ENCODE measurements at regions not wholly inside any gene's neighbourhood (a gene's known extent, or its start where the extent isn't known, plus 50 kb on each side); places are given as distances from the start of the nearest gene placed in this dataset.

- Histone ChIP-seq H4K20me1 (ENCODE audit: low read length) (no peaks in the 10 kb centered on the region), H3F3A (ENCODE audit: low read length, unreplicated experiment) (no peaks in the 10 kb centered on the region), H3K27me3 (ENCODE audit: low read length) (peaks cover 19% of the 10 kb centered on the region), H3K9me2 (replicated peaks; ENCODE audit: low read length) (no peaks in the 10 kb centered on the region), H3K27ac (ENCODE audit: low read length) (no peak overlapping the region), H3K36me3 (ENCODE audit: low read depth, low read length) (no peaks in the 10 kb centered on the region), H3K4me2 (ENCODE audit: low read length) (no peak overlapping the region), H3K4me3 (ENCODE audit: low read length) (no peak overlapping the region), H3K4me1 (ENCODE audit: insufficient read depth, low read length) (no peaks in the 10 kb centered on the region), H3K79me2 (ENCODE audit: low read length) (no peaks in the 10 kb centered on the region), H3K9ac (ENCODE audit: low read length) (no peak overlapping the region), H3K9me3 (ENCODE audit: low read length) (no peaks in the 10 kb centered on the region), H2AFZ (ENCODE audit: low read length) (no peak overlapping the region)
- no peak for ATAC-seq
- CTCF ChIA-PET = no interaction called here
- POLR2A ChIA-PET (ENCODE audit: unreplicated experiment) = interaction anchor here (0.5 kb wide), 1 partner anchor 288 kb away, joined by 5 read pairs; no protein-coding TSS in a partner anchor
- TF ChIP-seq EZH2phosphoT487 (IDR thresholded peaks at IDR 0.05; ENCODE audit: borderline replicate concordance, low read length) (no peak), EZH2 (IDR thresholded peaks at IDR 0.05; ENCODE audit: low read length, unreplicated experiment) (no peak)
- TF ChIP-seq, protein P1, sequence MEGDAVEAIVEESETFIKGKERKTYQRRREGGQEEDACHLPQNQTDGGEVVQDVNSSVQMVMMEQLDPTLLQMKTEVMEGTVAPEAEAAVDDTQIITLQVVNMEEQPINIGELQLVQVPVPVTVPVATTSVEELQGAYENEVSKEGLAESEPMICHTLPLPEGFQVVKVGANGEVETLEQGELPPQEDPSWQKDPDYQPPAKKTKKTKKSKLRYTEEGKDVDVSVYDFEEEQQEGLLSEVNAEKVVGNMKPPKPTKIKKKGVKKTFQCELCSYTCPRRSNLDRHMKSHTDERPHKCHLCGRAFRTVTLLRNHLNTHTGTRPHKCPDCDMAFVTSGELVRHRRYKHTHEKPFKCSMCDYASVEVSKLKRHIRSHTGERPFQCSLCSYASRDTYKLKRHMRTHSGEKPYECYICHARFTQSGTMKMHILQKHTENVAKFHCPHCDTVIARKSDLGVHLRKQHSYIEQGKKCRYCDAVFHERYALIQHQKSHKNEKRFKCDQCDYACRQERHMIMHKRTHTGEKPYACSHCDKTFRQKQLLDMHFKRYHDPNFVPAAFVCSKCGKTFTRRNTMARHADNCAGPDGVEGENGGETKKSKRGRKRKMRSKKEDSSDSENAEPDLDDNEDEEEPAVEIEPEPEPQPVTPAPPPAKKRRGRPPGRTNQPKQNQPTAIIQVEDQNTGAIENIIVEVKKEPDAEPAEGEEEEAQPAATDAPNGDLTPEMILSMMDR (conservative IDR thresholded peaks at IDR 0.05; ENCODE audit: low read depth, low read length) = no peak
- no peak for DNase-seq
- intact Hi-C loops (cut with micrococcal nuclease) = no loop called here
- no TSS peak for BruUV-seq (replicated peaks)
Measured at GRCh38 chr6:9272671-9273070, 837.3 kb upstream of the SLC35B3 start.

GRCh38 chr6:9266741-9267140 lies 831.4 kb upstream of the SLC35B3 start:
- H3K4me2 ChIP-seq (ENCODE audit: low read length) = no peak overlapping the region
- H3K9me2 ChIP-seq (replicated peaks; ENCODE audit: low read length) = no peaks in the 10 kb centered on the region
- no peak for ATAC-seq
- ChIA-PET CTCF (no interaction called here), POLR2A (ENCODE audit: unreplicated experiment) (interaction anchor here (0.6 kb wide), 1 partner anchor 1177 kb away, joined by 9 read pairs; no protein-coding TSS in a partner anchor)
- H3K36me3 ChIP-seq (ENCODE audit: low read depth, low read length) = no peaks in the 10 kb centered on the region
- H3K4me3 ChIP-seq (ENCODE audit: low read length) = no peak overlapping the region
- H3K9me3 ChIP-seq (ENCODE audit: low read length) = no peaks in the 10 kb centered on the region
- no peak overlapping the region for H3K27ac ChIP-seq (ENCODE audit: low read length)
- no peaks in the 10 kb centered on the region for H4K20me1 ChIP-seq (ENCODE audit: low read length)
- no peaks in the 10 kb centered on the region for H3K79me2 ChIP-seq (ENCODE audit: low read length)
- no peak overlapping the region for H2AFZ ChIP-seq (ENCODE audit: low read length)
- DNase-seq = no peak
- TF ChIP-seq EZH2 (IDR thresholded peaks at IDR 0.05; ENCODE audit: low read length, unreplicated experiment) = no peak
- TF ChIP-seq, protein P1 (conservative IDR thresholded peaks at IDR 0.05; ENCODE audit: low read depth, low read length) = no peak
- no peak for TF ChIP-seq EZH2phosphoT487 (IDR thresholded peaks at IDR 0.05; ENCODE audit: borderline replicate concordance, low read length)
- intact Hi-C loops (cut with micrococcal nuclease) = no loop called here
- no peaks in the 10 kb centered on the region for H3F3A ChIP-seq (ENCODE audit: low read length, unreplicated experiment)
- no TSS peak for BruUV-seq (replicated peaks)
- H3K27me3 ChIP-seq (ENCODE audit: low read length) = peaks cover 13% of the 10 kb centered on the region
- H3K9ac ChIP-seq (ENCODE audit: low read length) = no peak overlapping the region
- H3K4me1 ChIP-seq (ENCODE audit: insufficient read depth, low read length) = no peaks in the 10 kb centered on the region

- no peak overlapping the region for H3K4me2 ChIP-seq (ENCODE audit: low read length)
- H3K9me2 ChIP-seq (replicated peaks; ENCODE audit: low read length) = no peaks in the 10 kb centered on the region
- DNase-seq = no peak
- BruUV-seq (replicated peaks) = no TSS peak
- no peaks in the 10 kb centered on the region for H3K4me1 ChIP-seq (ENCODE audit: insufficient read depth, low read length)
- no peak overlapping the region for H3K9ac ChIP-seq (ENCODE audit: low read length)
- H3K27me3 ChIP-seq (ENCODE audit: low read length) = peaks cover 6% of the 10 kb centered on the region; the same call in 1 of the 2 replicates
- ChIA-PET POLR2A (ENCODE audit: unreplicated experiment) (no interaction called here), CTCF (no interaction called here)
- no peak overlapping the region for H3K4me3 ChIP-seq (ENCODE audit: low read length)
- no peak overlapping the region for H3K27ac ChIP-seq (ENCODE audit: low read length)
- H3K79me2 ChIP-seq (ENCODE audit: low read length) = no peaks in the 10 kb centered on the region
- intact Hi-C loops (cut with micrococcal nuclease) = loop anchor here (10.0 kb wide), 1 partner anchor 358 kb away; no protein-coding TSS in a partner anchor
- TF ChIP-seq, protein P1 (conservative IDR thresholded peaks at IDR 0.05; ENCODE audit: low read depth, low read length) = no peak
- TF ChIP-seq EZH2 (IDR thresholded peaks at IDR 0.05; ENCODE audit: low read length, unreplicated experiment) (no peak), EZH2phosphoT487 (IDR thresholded peaks at IDR 0.05; ENCODE audit: borderline replicate concordance, low read length) (no peak)
- H3K9me3 ChIP-seq (ENCODE audit: low read length) = no peaks in the 10 kb centered on the region
- ATAC-seq = no peak
- no peaks in the 10 kb centered on the region for H3K36me3 ChIP-seq (ENCODE audit: low read depth, low read length)
- no peaks in the 10 kb centered on the region for H3F3A ChIP-seq (ENCODE audit: low read length, unreplicated experiment)
- H2AFZ ChIP-seq (ENCODE audit: low read length) = no peak overlapping the region
- H4K20me1 ChIP-seq (ENCODE audit: low read length) = no peaks in the 10 kb centered on the region
Measured at GRCh38 chr6:9257215-9257614, 821.9 kb upstream of the SLC35B3 start.

All from PC-3 (cell line).